HFFc6 (cell line): ENCODE measurements at regions not wholly inside any gene's neighbourhood (a gene's known extent, or its start where the extent isn't known, plus 50 kb on each side); places are given as distances from the start of the nearest gene placed in this dataset.

Experiments used
- DNase-seq: peaks from one replicate; pipeline ENCODE4 v3.0.0-alpha.2; 2018
- H3K27ac Mint-ChIP-seq: 2 replicates; pipeline ENCODE4 v1.8.0; 2020; ENCODE audit warnings: mild to moderate bottlenecking, mixed read lengths
- H3K27me3 Mint-ChIP-seq: 2 replicates; pipeline ENCODE4 v1.8.0; 2021; ENCODE audit warnings: mild to moderate bottlenecking, moderate library complexity, mixed read lengths; ENCODE audit not compliant: insufficient read depth
- H3K36me3 Mint-ChIP-seq: 2 replicates; pipeline ENCODE4 v1.8.0; 2021; ENCODE audit warnings: low read depth, mixed read lengths
- H3K4me1 Mint-ChIP-seq: 2 replicates; pipeline ENCODE4 v1.8.0; 2020; ENCODE audit warnings: low read depth, mixed read lengths
- H3K4me3 Mint-ChIP-seq: 2 replicates; pipeline ENCODE4 v1.8.0; 2020; ENCODE audit warnings: mild to moderate bottlenecking, moderate library complexity, mixed read lengths
- H3K9me3 Mint-ChIP-seq: 2 replicates; pipeline ENCODE4 v1.8.0; 2020; ENCODE audit warnings: mild to moderate bottlenecking, mixed read lengths
- CTCF ChIP-seq: fragments of 200-600 bp; sonication (generic); IDR thresholded peaks from 2 replicates; pipeline ENCODE4 v1.5.0; 2021; ENCODE audit warnings: antibody characterized with exemption, mild to moderate bottlenecking

- peaks cover 11% of the 10 kb centered on the region for H3K9me3 Mint-ChIP-seq
- no peak overlapping the region for H3K4me3 Mint-ChIP-seq
- no peak overlapping the region for H3K27ac Mint-ChIP-seq
- H3K36me3 Mint-ChIP-seq: no peaks in the 10 kb centered on the region
- no peak for DNase-seq
- TF ChIP-seq CTCF: no peak
- no peaks in the 10 kb centered on the region for H3K4me1 Mint-ChIP-seq
- no peaks in the 10 kb centered on the region for H3K27me3 Mint-ChIP-seq
Measured at GRCh38 chr1:187877220-187877619, 1048.5 kb downstream of the PLA2G4A start.

- Mint-ChIP-seq H3K27ac (no peak overlapping the region), H3K36me3 (no peaks in the 10 kb centered on the region), H3K9me3 (peaks cover 11% of the 10 kb centered on the region), H3K4me3 (no peak overlapping the region), H3K27me3 (no peaks in the 10 kb centered on the region), H3K4me1 (no peaks in the 10 kb centered on the region)
- no peak for DNase-seq
- no peak for TF ChIP-seq CTCF
Measured at GRCh38 chr1:187878883-187879282, 1050.1 kb downstream of the PLA2G4A start.

DNA sequence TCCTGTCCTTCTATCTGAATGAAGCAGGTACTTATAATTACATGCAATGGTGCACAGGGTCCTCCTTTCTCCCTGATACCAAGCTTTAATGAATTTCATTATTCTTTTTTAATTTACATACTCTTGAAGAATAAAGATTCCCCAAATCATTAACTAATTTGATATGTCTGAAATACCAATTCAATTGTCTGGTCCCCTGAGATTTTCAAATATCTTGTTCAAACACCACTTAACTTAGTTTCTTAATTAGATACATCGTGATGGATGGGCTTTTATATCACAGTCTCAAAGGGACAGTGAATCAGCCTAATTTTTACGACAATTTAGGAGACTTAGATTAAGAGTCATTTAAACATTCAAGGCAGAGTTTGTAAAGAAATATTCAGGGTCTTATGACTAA lies 1054.6 kb downstream of the PLA2G4A start:
- TF ChIP-seq CTCF: no peak
- H3K4me1 Mint-ChIP-seq: no peaks in the 10 kb centered on the region
- no peak overlapping the region for H3K27ac Mint-ChIP-seq
- no peaks in the 10 kb centered on the region for H3K36me3 Mint-ChIP-seq
- H3K27me3 Mint-ChIP-seq: no peaks in the 10 kb centered on the region
- no peaks in the 10 kb centered on the region; the same call in 1 of the 2 replicates for H3K9me3 Mint-ChIP-seq
- H3K4me3 Mint-ChIP-seq: no peak overlapping the region
- no peak for DNase-seq

GRCh38 chr1:187891993-187892682 lies 1063.4 kb downstream of the PLA2G4A start:
- TF ChIP-seq CTCF: no peak
- Mint-ChIP-seq H3K4me3 (no peak overlapping the region), H3K36me3 (no peaks in the 10 kb centered on the region), H3K27me3 (no peaks in the 10 kb centered on the region), H3K4me1 (no peaks in the 10 kb centered on the region), H3K9me3 (peaks cover 5% of the 10 kb centered on the region; the same call in 1 of the 2 replicates), H3K27ac (no peak overlapping the region)
- DNase-seq: no peak

DNA sequence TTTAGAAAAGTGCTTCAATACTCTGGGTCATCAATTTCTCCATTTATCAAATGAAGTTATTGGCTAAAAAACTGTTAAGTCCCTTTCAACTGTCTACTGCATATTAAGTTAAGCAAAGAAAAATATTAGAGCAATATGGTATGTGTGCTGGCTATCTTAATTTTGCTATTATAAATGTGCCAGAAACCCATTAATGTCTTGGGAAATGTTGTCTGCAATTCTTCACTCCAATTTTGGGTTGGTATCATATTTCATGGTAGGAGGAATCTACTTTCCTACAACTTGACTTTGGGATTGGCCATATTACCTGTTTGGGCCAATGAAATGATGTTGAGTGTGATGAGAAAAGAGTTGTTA lies 1063.9 kb downstream of the PLA2G4A start:
- no peak overlapping the region for H3K27ac Mint-ChIP-seq
- no peaks in the 10 kb centered on the region for H3K4me1 Mint-ChIP-seq
- no peak for TF ChIP-seq CTCF
- H3K36me3 Mint-ChIP-seq: no peaks in the 10 kb centered on the region
- H3K9me3 Mint-ChIP-seq: peaks cover 5% of the 10 kb centered on the region; the same call in 1 of the 2 replicates
- no peaks in the 10 kb centered on the region for H3K27me3 Mint-ChIP-seq
- H3K4me3 Mint-ChIP-seq: no peak overlapping the region
- DNase-seq: no peak
